RWPE2 (cell line): ENCODE measurements at regions not wholly inside any gene's neighbourhood (a gene's known extent, or its start where the extent isn't known, plus 50 kb on each side); places are given as distances from the start of the nearest gene placed in this dataset.

Experiments
- ATAC-seq: fragments of 200-7000 bp; cut with Tn5 transposase; 3 replicates; pipeline ENCODE4 v1.9.1; 2021; ENCODE audit warnings: low read depth
- DNase-seq: peaks from one replicate; pipeline ENCODE4 v3.0.0-alpha.2; 2020; ENCODE audit warnings: low spot score
- H3K27ac ChIP-seq: fragments of 450-650 bp; 2 replicates; pipeline ENCODE4 v1.5.1; 2017; ENCODE audit warnings: mild to moderate bottlenecking; ENCODE audit not compliant: poor library complexity, severe bottlenecking
- H3K27me3 ChIP-seq: fragments of 250-450 bp; sonication (Bioruptor Pico); 2 replicates; pipeline ENCODE4 v1.5.1; 2021; ENCODE audit warnings: mild to moderate bottlenecking, moderate library complexity; ENCODE audit not compliant: insufficient read depth, poor library complexity, severe bottlenecking
- H3K36me3 ChIP-seq: fragments of 250-450 bp; sonication (Bioruptor Pico); 2 replicates; pipeline ENCODE4 v1.5.1; 2020; ENCODE audit warnings: low read depth, mild to moderate bottlenecking, moderate library complexity
- H3K4me1 ChIP-seq: fragments of 250-450 bp; sonication (Bioruptor Pico); 2 replicates; pipeline ENCODE4 v1.5.1; 2021; ENCODE audit warnings: mild to moderate bottlenecking, moderate library complexity; ENCODE audit not compliant: insufficient read depth, poor library complexity, severe bottlenecking
- H3K4me3 ChIP-seq: fragments of 250-450 bp; sonication (Bioruptor Pico); 2 replicates; pipeline ENCODE4 v1.5.1; 2021; ENCODE audit warnings: mild to moderate bottlenecking, moderate library complexity; ENCODE audit not compliant: severe bottlenecking
- H3K9me3 ChIP-seq: fragments of 250-450 bp; sonication (Bioruptor Pico); 2 replicates; pipeline ENCODE4 v1.5.1; 2021; ENCODE audit warnings: mild to moderate bottlenecking, moderate library complexity; ENCODE audit not compliant: severe bottlenecking
- TF ChIP-seq, protein P1 (sequence below): fragments of 450-650 bp; IDR thresholded peaks from one replicate; pipeline ENCODE4 v1.5.1; 2017; ENCODE audit warnings: mild to moderate bottlenecking, moderate library complexity; ENCODE audit not compliant: poor library complexity, severe bottlenecking

DNA sequence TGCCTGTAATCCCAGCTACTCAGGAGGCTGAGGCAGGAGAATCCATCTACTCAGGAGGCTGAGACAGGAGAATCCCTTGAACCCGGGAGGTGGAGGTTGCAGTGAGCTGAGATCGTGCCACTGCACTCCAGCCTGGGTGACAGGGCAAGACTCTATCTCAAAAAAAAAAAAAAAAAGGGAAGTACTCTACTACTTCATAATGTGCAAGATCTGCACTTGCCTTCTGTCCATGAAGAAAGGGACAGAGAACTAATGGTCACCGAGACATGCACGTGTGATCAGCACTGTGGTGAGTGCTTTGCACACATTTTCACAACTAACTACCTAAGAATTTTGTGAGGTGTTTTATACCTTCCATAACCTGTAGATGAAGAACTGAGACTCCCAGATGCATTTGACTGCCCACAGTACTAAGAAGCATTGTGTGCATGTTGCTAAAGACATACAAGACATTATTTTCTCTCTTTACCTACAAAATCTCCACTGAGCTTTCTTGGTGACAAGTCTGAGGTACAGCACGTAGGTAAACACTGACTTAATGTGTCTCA lies 784.8 kb upstream of the ID2 start:
- no peaks in the 10 kb centered on the region for H3K4me1 ChIP-seq
- TF ChIP-seq, protein P1, sequence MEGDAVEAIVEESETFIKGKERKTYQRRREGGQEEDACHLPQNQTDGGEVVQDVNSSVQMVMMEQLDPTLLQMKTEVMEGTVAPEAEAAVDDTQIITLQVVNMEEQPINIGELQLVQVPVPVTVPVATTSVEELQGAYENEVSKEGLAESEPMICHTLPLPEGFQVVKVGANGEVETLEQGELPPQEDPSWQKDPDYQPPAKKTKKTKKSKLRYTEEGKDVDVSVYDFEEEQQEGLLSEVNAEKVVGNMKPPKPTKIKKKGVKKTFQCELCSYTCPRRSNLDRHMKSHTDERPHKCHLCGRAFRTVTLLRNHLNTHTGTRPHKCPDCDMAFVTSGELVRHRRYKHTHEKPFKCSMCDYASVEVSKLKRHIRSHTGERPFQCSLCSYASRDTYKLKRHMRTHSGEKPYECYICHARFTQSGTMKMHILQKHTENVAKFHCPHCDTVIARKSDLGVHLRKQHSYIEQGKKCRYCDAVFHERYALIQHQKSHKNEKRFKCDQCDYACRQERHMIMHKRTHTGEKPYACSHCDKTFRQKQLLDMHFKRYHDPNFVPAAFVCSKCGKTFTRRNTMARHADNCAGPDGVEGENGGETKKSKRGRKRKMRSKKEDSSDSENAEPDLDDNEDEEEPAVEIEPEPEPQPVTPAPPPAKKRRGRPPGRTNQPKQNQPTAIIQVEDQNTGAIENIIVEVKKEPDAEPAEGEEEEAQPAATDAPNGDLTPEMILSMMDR, result no peak

DNA sequence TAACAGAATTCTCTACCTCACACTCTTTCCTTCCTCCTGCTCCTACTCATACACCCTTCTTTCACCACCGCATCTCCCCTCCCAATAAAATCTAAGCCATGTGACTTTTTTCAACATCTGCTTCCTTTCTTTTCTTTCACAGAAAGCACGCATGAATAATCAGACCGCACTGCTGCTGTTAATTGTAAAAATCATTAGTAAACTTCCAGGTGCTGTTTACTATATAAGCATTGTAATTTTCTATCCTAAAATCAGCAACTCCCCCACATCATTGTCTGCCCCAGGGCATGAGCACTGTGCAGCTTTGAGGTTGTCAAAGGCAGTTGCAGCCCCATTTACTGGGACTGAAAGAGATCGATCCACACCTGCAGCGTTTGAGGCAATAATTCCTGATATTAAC lies 782.6 kb upstream of the ID2 start:
- DNase-seq (no peak), ATAC-seq (no peak)
- H3K36me3 ChIP-seq, result no peaks in the 10 kb centered on the region
- H3K4me3 ChIP-seq, result no peak overlapping the region
- H3K27me3 ChIP-seq, result no peaks in the 10 kb centered on the region
- TF ChIP-seq, protein P1, result no peak
- H3K9me3 ChIP-seq, result no peaks in the 10 kb centered on the region
- no peak overlapping the region for H3K27ac ChIP-seq
- no peaks in the 10 kb centered on the region for H3K4me1 ChIP-seq

More for the DNA sequence above, 784.8 kb upstream of the ID2 start:
- no peaks in the 10 kb centered on the region for H3K9me3 ChIP-seq
- DNase-seq (no peak), ATAC-seq (no peak)
- no peaks in the 10 kb centered on the region for H3K36me3 ChIP-seq
- no peak overlapping the region for H3K27ac ChIP-seq
- H3K27me3 ChIP-seq, result no peaks in the 10 kb centered on the region
- H3K4me3 ChIP-seq, result no peak overlapping the region

DNA sequence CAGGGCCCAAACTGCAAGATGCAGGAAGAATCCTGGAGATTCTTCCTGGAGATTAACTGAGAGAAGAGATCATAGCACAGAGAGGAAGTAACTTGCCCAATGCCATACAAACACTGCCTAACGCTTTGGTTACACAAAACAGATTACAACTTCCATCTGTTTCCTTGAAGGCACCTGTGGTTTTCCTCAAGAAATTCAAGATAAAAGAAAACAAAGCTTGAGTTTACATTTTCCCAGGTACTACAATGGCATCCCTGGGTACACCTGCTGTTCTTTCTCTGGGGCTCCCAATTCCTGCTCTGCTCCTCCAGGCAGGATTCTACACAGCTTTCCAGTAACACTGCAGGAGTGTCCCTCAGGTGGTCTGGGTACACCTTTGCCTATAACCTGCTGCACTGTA lies 781.9 kb upstream of the ID2 start:
- Histone ChIP-seq H3K36me3 (no peaks in the 10 kb centered on the region), H3K27ac (no peak overlapping the region), H3K4me1 (no peaks in the 10 kb centered on the region), H3K9me3 (no peaks in the 10 kb centered on the region), H3K4me3 (no peak overlapping the region), H3K27me3 (no peaks in the 10 kb centered on the region)
- DNase-seq (no peak), ATAC-seq (no peak)
- TF ChIP-seq, protein P1, result no peak

GRCh38 chr2:7900593-7900992 lies 781.3 kb upstream of the ID2 start:
- DNase-seq (no peak), ATAC-seq (0 out of 3 replicates have a peak, but pooled peaks have one; percentile 31)
- H3K36me3 ChIP-seq, result no peaks in the 10 kb centered on the region
- H3K4me1 ChIP-seq, result no peaks in the 10 kb centered on the region
- H3K27me3 ChIP-seq, result no peaks in the 10 kb centered on the region
- H3K27ac ChIP-seq, result no peak overlapping the region
- no peaks in the 10 kb centered on the region for H3K9me3 ChIP-seq
- no peak overlapping the region for H3K4me3 ChIP-seq
- TF ChIP-seq, protein P1, result no peak

DNA sequence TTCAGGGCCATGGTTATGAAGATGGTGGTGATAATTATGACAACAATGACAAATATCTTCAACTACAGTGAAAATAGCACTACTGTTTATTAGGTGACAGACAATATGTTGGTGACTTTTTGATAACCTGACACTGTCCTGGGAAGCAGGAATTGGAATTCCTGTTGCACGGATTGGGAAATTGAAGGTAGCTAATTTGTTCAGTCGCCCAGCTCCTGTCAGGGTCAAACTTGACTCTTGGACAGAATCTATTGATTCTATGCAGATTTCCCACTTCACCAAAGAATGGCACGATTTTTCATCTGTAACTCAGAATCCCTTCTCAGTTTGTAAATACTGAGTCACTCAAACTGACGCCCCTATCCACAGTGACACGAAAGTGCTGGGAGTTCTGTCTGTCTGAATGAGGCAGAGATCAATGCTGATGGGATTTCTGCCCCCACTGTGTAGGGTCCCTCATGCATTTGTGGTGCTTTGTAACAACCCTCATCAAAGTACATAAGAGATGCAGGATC lies 779.5 kb upstream of the ID2 start:
- no peaks in the 10 kb centered on the region for H3K4me1 ChIP-seq
- DNase-seq (no peak), ATAC-seq (no peak)
- TF ChIP-seq, protein P1, result no peak
- H3K27me3 ChIP-seq, result no peaks in the 10 kb centered on the region
- no peak overlapping the region for H3K4me3 ChIP-seq
- H3K36me3 ChIP-seq, result no peaks in the 10 kb centered on the region
- no peak overlapping the region for H3K27ac ChIP-seq
- no peaks in the 10 kb centered on the region for H3K9me3 ChIP-seq
